ENCODE measurements at regions not wholly inside any gene's neighbourhood (a gene's known extent, or its start where the extent isn't known, plus 50 kb on each side); places are given as distances from the start of the nearest gene placed in this dataset.

GRCh38 chr7:52539414-52539813, 496.0 kb upstream of the POM121L12 start:
- no peak overlapping the region for H3K27ac ChIP-seq (ENCODE audit: low read depth, low read length)
- H3K4me1 Mint-ChIP-seq: no peaks in the 10 kb centered on the region
- no peaks in the 10 kb centered on the region for H3K36me3 ChIP-seq (ENCODE audit: insufficient read depth, low read length)
- H3K4me1 ChIP-seq (ENCODE audit: insufficient read depth, low read length): no peaks in the 10 kb centered on the region
- ChIA-PET CTCF (no interaction called here), POLR2A (no interaction called here)
- no peaks in the 10 kb centered on the region for H3K9me3 ChIP-seq (ENCODE audit: low read length)
- H3K4me3 Mint-ChIP-seq: no peak overlapping the region
- DNase-seq: no peak
- no peak overlapping the region for H3K27ac Mint-ChIP-seq
- no peaks in the 10 kb centered on the region for H3K27me3 ChIP-seq (ENCODE audit: insufficient read depth, low read length, poor library complexity, severe bottlenecking)
- H3K27me3 Mint-ChIP-seq: no peaks in the 10 kb centered on the region
- H3K9me3 Mint-ChIP-seq: peaks cover 0 to 37% (median 11%) of the 10 kb centered on the region in 5 donors
- no peak overlapping the region for H3K4me3 ChIP-seq (ENCODE audit: low read length)
- no peaks in the 10 kb centered on the region for H3K36me3 Mint-ChIP-seq

- H3K4me3 ChIP-seq (ENCODE audit: low read length): no peak overlapping the region
- H3K4me1 Mint-ChIP-seq: no peaks in the 10 kb centered on the region
- H3K36me3 ChIP-seq (ENCODE audit: insufficient read depth, low read length): no peaks in the 10 kb centered on the region
- peak overlapping the region in 1 of 8 donors; percentile 21 for H3K27ac Mint-ChIP-seq
- no peak overlapping the region for H3K4me3 Mint-ChIP-seq
- ChIA-PET CTCF (no interaction called here), POLR2A (no interaction called here)
- no peaks in the 10 kb centered on the region for H3K36me3 Mint-ChIP-seq
- no peaks in the 10 kb centered on the region for H3K27me3 Mint-ChIP-seq
- no peak for DNase-seq
- no peaks in the 10 kb centered on the region for H3K27me3 ChIP-seq (ENCODE audit: insufficient read depth, low read length, poor library complexity, severe bottlenecking)
- H3K27ac ChIP-seq (ENCODE audit: low read depth, low read length): no peak overlapping the region
- no peaks in the 10 kb centered on the region for H3K9me3 ChIP-seq (ENCODE audit: low read length)
- no peaks in the 10 kb centered on the region for H3K4me1 ChIP-seq (ENCODE audit: insufficient read depth, low read length)
- peaks cover 5 to 41% (median 17%) of the 10 kb centered on the region in 5 donors for H3K9me3 Mint-ChIP-seq
Measured at GRCh38 chr7:52537051-52537450, 498.4 kb upstream of the POM121L12 start.

GRCh38 chr7:52525772-52526341, 509.6 kb upstream of the POM121L12 start:
- ChIA-PET CTCF (no interaction called here), POLR2A (no interaction called here)
- Mint-ChIP-seq H3K27me3 (no peaks in the 10 kb centered on the region), H3K36me3 (no peaks in the 10 kb centered on the region), H3K27ac (no peak overlapping the region), H3K9me3 (peaks cover 7 to 22% (median 14%) of the 10 kb centered on the region in 5 donors), H3K4me1 (no peaks in the 10 kb centered on the region), H3K4me3 (no peak overlapping the region)
- no peaks in the 10 kb centered on the region for H3K4me1 ChIP-seq (ENCODE audit: insufficient read depth, low read length)
- no peak overlapping the region for H3K27ac ChIP-seq (ENCODE audit: low read depth, low read length)
- H3K36me3 ChIP-seq (ENCODE audit: insufficient read depth, low read length): no peaks in the 10 kb centered on the region
- no peaks in the 10 kb centered on the region for H3K27me3 ChIP-seq (ENCODE audit: insufficient read depth, low read length, poor library complexity, severe bottlenecking)
- H3K4me3 ChIP-seq (ENCODE audit: low read length): no peak overlapping the region
- H3K9me3 ChIP-seq (ENCODE audit: low read length): no peaks in the 10 kb centered on the region
- DNase-seq: no peak

GRCh38 chr7:52518869-52519268, 516.6 kb upstream of the POM121L12 start:
- CTCF ChIA-PET: no interaction called here
- H3K27ac Mint-ChIP-seq: no peak overlapping the region
- no peaks in the 10 kb centered on the region for H3K27me3 ChIP-seq (ENCODE audit: insufficient read depth, low read length, poor library complexity, severe bottlenecking)
- peaks cover 8 to 23% (median 13%) of the 10 kb centered on the region in 5 donors for H3K9me3 Mint-ChIP-seq
- H3K4me3 Mint-ChIP-seq: no peak overlapping the region
- POLR2A ChIA-PET: no interaction called here
- no peaks in the 10 kb centered on the region for H3K27me3 Mint-ChIP-seq
- H3K36me3 Mint-ChIP-seq: no peaks in the 10 kb centered on the region
- no peak for DNase-seq
- no peaks in the 10 kb centered on the region for H3K4me1 ChIP-seq (ENCODE audit: insufficient read depth, low read length)
- no peak overlapping the region for H3K27ac ChIP-seq (ENCODE audit: low read depth, low read length)
- no peaks in the 10 kb centered on the region for H3K4me1 Mint-ChIP-seq
- H3K4me3 ChIP-seq (ENCODE audit: low read length): no peak overlapping the region
- H3K36me3 ChIP-seq (ENCODE audit: insufficient read depth, low read length): no peaks in the 10 kb centered on the region
- no peaks in the 10 kb centered on the region for H3K9me3 ChIP-seq (ENCODE audit: low read length)

GRCh38 chr7:52512656-52513055, 522.8 kb upstream of the POM121L12 start:
- Mint-ChIP-seq H3K36me3 (no peaks in the 10 kb centered on the region), H3K4me1 (no peaks in the 10 kb centered on the region), H3K27me3 (no peaks in the 10 kb centered on the region), H3K4me3 (no peak overlapping the region), H3K27ac (no peak overlapping the region), H3K9me3 (peaks cover 5 to 49% (median 15%) of the 10 kb centered on the region in 5 donors)
- ChIA-PET CTCF (no interaction called here), POLR2A (no interaction called here)
- no peaks in the 10 kb centered on the region for H3K4me1 ChIP-seq (ENCODE audit: insufficient read depth, low read length)
- no peaks in the 10 kb centered on the region for H3K9me3 ChIP-seq (ENCODE audit: low read length)
- no peak overlapping the region for H3K4me3 ChIP-seq (ENCODE audit: low read length)
- H3K27me3 ChIP-seq (ENCODE audit: insufficient read depth, low read length, poor library complexity, severe bottlenecking): no peaks in the 10 kb centered on the region
- no peak overlapping the region for H3K27ac ChIP-seq (ENCODE audit: low read depth, low read length)
- H3K36me3 ChIP-seq (ENCODE audit: insufficient read depth, low read length): no peaks in the 10 kb centered on the region
- no peak for DNase-seq

GRCh38 chr7:52507546-52508255, 527.7 kb upstream of the POM121L12 start:
- POLR2A ChIA-PET: no interaction called here
- Mint-ChIP-seq H3K4me1 (no peaks in the 10 kb centered on the region), H3K9me3 (peaks cover 5 to 49% (median 15%) of the 10 kb centered on the region in 5 donors), H3K36me3 (no peaks in the 10 kb centered on the region), H3K27ac (no peak overlapping the region), H3K4me3 (no peak overlapping the region), H3K27me3 (no peaks in the 10 kb centered on the region)
- Histone ChIP-seq H3K27ac (ENCODE audit: low read depth, low read length) (no peak overlapping the region), H3K9me3 (ENCODE audit: low read length) (no peaks in the 10 kb centered on the region), H3K4me1 (ENCODE audit: insufficient read depth, low read length) (no peaks in the 10 kb centered on the region), H3K27me3 (ENCODE audit: insufficient read depth, low read length, poor library complexity, severe bottlenecking) (no peaks in the 10 kb centered on the region), H3K36me3 (ENCODE audit: insufficient read depth, low read length) (no peaks in the 10 kb centered on the region), H3K4me3 (ENCODE audit: low read length) (no peak overlapping the region)
- CTCF ChIA-PET: no interaction called here
- no peak for DNase-seq

GRCh38 chr7:52506325-52506724, 529.1 kb upstream of the POM121L12 start:
- Mint-ChIP-seq H3K27me3 (no peaks in the 10 kb centered on the region), H3K27ac (no peak overlapping the region), H3K36me3 (no peaks in the 10 kb centered on the region), H3K9me3 (peaks cover 7 to 40% (median 11%) of the 10 kb centered on the region in 5 donors), H3K4me1 (no peaks in the 10 kb centered on the region), H3K4me3 (no peak overlapping the region)
- Histone ChIP-seq H3K27ac (ENCODE audit: low read depth, low read length) (no peak overlapping the region), H3K36me3 (ENCODE audit: insufficient read depth, low read length) (no peaks in the 10 kb centered on the region), H3K27me3 (ENCODE audit: insufficient read depth, low read length, poor library complexity, severe bottlenecking) (no peaks in the 10 kb centered on the region), H3K4me3 (ENCODE audit: low read length) (no peak overlapping the region), H3K9me3 (ENCODE audit: low read length) (no peaks in the 10 kb centered on the region), H3K4me1 (ENCODE audit: insufficient read depth, low read length) (no peaks in the 10 kb centered on the region)
- DNase-seq: no peak
- ChIA-PET POLR2A (no interaction called here), CTCF (no interaction called here)

- Mint-ChIP-seq H3K27me3 (no peaks in the 10 kb centered on the region), H3K4me3 (no peak overlapping the region), H3K9me3 (peaks cover 9 to 50% (median 12%) of the 10 kb centered on the region in 5 donors), H3K4me1 (no peaks in the 10 kb centered on the region), H3K36me3 (no peaks in the 10 kb centered on the region), H3K27ac (no peak overlapping the region)
- ChIA-PET POLR2A (no interaction called here), CTCF (no interaction called here)
- H3K9me3 ChIP-seq (ENCODE audit: low read length): no peaks in the 10 kb centered on the region
- no peaks in the 10 kb centered on the region for H3K27me3 ChIP-seq (ENCODE audit: insufficient read depth, low read length, poor library complexity, severe bottlenecking)
- no peaks in the 10 kb centered on the region for H3K36me3 ChIP-seq (ENCODE audit: insufficient read depth, low read length)
- no peak for DNase-seq
- H3K4me3 ChIP-seq (ENCODE audit: low read length): no peak overlapping the region
- no peaks in the 10 kb centered on the region for H3K4me1 ChIP-seq (ENCODE audit: insufficient read depth, low read length)
- H3K27ac ChIP-seq (ENCODE audit: low read depth, low read length): no peak overlapping the region
Measured at GRCh38 chr7:52504561-52504960, 530.9 kb upstream of the POM121L12 start.

Data from CD8-positive, alpha-beta memory T cell (primary cell).